Stimulated activated CD8-positive, alpha-beta memory T cell treated with anti-CD3 and anti-CD28 coated beads, Interleukin-4, amount 100 ng/mL, for 24 hours (primary cell): ENCODE measurements at regions not wholly inside any gene's neighbourhood (a gene's known extent, or its start where the extent isn't known, plus 50 kb on each side); places are given as distances from the start of the nearest gene placed in this dataset.
A peak's percentile ranks its signal among the peaks of the same experiment; 100 is the strongest.

Experiments used
- DNase-seq: peaks from one replicate; pipeline ENCODE4 v3.0.0-alpha.2; 2020; ENCODE audit warnings: low read depth

- no peak for DNase-seq
Observed at GRCh38 chr17:79396696-79397095, 214.2 kb downstream of the RBFOX3 start.

- no peak for DNase-seq
Observed at GRCh38 chr17:79395545-79395944, 215.3 kb downstream of the RBFOX3 start.

GRCh38 chr17:79395066-79395465 lies 215.8 kb downstream of the RBFOX3 start:
- DNase-seq: no peak

GRCh38 chr17:79393358-79394052 lies 217.3 kb downstream of the RBFOX3 start:
- DNase-seq: peak; percentile 62

- DNase-seq: no peak
Observed at GRCh38 chr17:79392598-79392997, 218.3 kb downstream of the RBFOX3 start.

- peak; percentile 49 for DNase-seq
Observed at GRCh38 chr17:79391376-79392233, 219.2 kb downstream of the RBFOX3 start.

- no peak for DNase-seq
Observed at GRCh38 chr17:79389896-79390295, 221.0 kb downstream of the RBFOX3 start.

- DNase-seq: no peak
Observed at GRCh38 chr17:79388556-79389295, 222.1 kb downstream of the RBFOX3 start.

GRCh38 chr17:79387783-79388182 lies 223.1 kb downstream of the RBFOX3 start:
- DNase-seq: no peak

- no peak for DNase-seq
Observed at GRCh38 chr17:79385962-79386563, 224.8 kb downstream of the RBFOX3 start.

- no peak for DNase-seq
Observed at GRCh38 chr17:79382313-79382712, 228.5 kb downstream of the RBFOX3 start.

- DNase-seq: no peak
Observed at GRCh38 chr17:79379700-79380445, 231.0 kb downstream of the RBFOX3 start.

GRCh38 chr17:79377230-79377786 lies 233.5 kb downstream of the RBFOX3 start:
- no peak for DNase-seq

GRCh38 chr17:79374807-79375206 lies 236.0 kb downstream of the RBFOX3 start:
- DNase-seq: no peak

GRCh38 chr17:79374087-79374689 lies 236.7 kb downstream of the RBFOX3 start:
- no peak for DNase-seq

- DNase-seq: no peak
Observed at GRCh38 chr17:79372470-79373238, 238.2 kb downstream of the RBFOX3 start.

GRCh38 chr17:79371984-79372383 lies 238.9 kb downstream of the RBFOX3 start:
- no peak for DNase-seq

- DNase-seq: no peak
Observed at GRCh38 chr17:79370594-79370993, 240.3 kb downstream of the RBFOX3 start.

- no peak for DNase-seq
Observed at GRCh38 chr17:79370126-79370525, 240.7 kb downstream of the RBFOX3 start.

- no peak for DNase-seq
Observed at GRCh38 chr17:79369532-79369931, 241.3 kb downstream of the RBFOX3 start.
